LNCAP (cell line): ENCODE measurements at regions not wholly inside any gene's neighbourhood (a gene's known extent, or its start where the extent isn't known, plus 50 kb on each side); places are given as distances from the start of the nearest gene placed in this dataset.

ENCODE experiments used
- TF ChIP-seq, protein P1 (sequence below): fragments of 450-650 bp; IDR thresholded peaks from 2 replicates; pipeline ENCODE4 v1.5.1; 2017; ENCODE audit warnings: mild to moderate bottlenecking

DNA sequence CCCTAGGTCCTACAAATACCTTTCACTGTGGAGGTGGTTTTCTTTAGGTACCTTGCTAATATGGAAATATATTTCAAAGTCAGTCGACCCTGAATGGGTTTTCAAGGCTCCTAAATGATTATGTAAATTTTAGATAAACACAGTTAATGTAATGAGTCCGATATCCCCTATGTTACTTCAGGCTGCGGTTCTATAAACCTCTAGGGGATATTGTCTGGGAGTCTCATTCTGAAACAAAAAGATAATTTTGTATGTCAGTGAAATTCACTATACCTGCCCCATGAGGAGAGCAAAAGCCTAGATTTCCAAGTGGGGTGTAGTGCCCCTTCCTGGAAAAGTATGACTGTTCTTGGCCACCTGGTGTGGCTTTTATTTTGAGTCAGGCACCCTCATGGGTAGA lies 377.3 kb downstream of the ICE1 start:
- TF ChIP-seq, protein P1, sequence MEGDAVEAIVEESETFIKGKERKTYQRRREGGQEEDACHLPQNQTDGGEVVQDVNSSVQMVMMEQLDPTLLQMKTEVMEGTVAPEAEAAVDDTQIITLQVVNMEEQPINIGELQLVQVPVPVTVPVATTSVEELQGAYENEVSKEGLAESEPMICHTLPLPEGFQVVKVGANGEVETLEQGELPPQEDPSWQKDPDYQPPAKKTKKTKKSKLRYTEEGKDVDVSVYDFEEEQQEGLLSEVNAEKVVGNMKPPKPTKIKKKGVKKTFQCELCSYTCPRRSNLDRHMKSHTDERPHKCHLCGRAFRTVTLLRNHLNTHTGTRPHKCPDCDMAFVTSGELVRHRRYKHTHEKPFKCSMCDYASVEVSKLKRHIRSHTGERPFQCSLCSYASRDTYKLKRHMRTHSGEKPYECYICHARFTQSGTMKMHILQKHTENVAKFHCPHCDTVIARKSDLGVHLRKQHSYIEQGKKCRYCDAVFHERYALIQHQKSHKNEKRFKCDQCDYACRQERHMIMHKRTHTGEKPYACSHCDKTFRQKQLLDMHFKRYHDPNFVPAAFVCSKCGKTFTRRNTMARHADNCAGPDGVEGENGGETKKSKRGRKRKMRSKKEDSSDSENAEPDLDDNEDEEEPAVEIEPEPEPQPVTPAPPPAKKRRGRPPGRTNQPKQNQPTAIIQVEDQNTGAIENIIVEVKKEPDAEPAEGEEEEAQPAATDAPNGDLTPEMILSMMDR: no peak

DNA sequence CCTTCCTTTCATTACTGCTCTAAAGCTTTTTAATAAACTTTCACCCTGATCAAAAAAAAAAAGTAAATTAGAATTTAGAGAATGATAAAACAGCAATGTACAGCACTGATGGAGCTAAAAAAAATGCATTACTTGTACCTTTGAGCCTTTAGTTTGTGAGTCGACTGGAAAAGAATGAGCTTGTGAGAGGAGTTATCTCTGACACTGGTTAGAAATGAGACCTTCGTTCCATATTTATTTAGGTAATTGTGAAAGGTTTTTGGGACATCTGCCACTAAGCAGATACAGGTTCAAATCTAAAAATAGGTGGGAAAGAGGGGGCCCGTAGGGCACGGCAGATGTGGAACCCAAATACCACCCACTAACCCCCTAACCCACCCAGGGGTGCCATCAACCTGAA lies 376.8 kb downstream of the ICE1 start:
- TF ChIP-seq, protein P1: no peak

- TF ChIP-seq, protein P1: no peak
Measured at GRCh38 chr5:5798462-5798861, 376.0 kb downstream of the ICE1 start.

GRCh38 chr5:5798041-5798440 lies 375.6 kb downstream of the ICE1 start:
- TF ChIP-seq, protein P1: no peak

DNA sequence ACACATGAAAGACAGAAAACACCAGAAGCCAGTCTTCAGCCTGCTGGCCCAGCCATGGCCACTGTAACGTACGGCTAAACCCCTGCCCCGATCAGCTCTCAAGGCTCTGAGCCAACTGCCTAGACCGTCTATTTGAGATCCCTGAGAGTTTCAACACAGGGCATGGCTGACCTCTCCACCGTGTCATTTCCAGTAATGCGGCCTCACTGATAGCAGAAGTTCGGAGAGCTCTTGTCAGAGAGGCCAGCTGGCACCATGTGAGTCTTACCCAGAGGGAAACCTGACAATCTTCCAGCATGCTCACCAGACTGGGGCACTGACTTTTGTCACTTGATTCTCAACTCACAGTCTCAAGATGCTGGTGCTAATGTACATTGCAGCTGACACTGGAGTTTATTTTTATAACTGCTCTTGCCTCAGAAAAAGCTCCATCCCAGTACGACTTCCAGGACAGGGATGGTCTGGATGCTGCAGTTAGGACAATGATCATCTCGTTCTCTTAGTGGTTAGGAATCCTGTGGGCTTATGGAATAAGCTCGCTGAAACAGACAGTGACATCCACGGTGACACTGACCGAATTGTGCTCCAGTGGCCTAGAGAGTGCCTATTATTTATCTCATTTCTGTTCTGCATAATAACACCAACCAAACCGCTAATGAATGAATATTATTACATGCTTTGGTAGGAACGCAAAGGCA lies 372.7 kb downstream of the ICE1 start:
- TF ChIP-seq, protein P1: no peak

GRCh38 chr5:5794118-5794560 lies 371.7 kb downstream of the ICE1 start:
- TF ChIP-seq, protein P1: no peak

- TF ChIP-seq, protein P1: no peak
Measured at GRCh38 chr5:5793242-5794117, 371.0 kb downstream of the ICE1 start.
